GM18517 (cell line): ENCODE measurements at regions not wholly inside any gene's neighbourhood (a gene's known extent, or its start where the extent isn't known, plus 50 kb on each side); places are given as distances from the start of the nearest gene placed in this dataset.
"Not testable (repeated sequence)": the region's sequence is repeated elsewhere in the genome, so short reads cannot be mapped to it uniquely, and the experiment has no call there.

Source experiments
- ATAC-seq: cut with Tn5 transposase; IDR thresholded peaks from one replicate; pipeline ENCODE4 v1.9.1; 2021; ENCODE audit warnings: mild to moderate bottlenecking, moderate library complexity; ENCODE audit not compliant: unreplicated experiment

GRCh38 chr3:66552846-66553245 is 52.0 kb upstream of the LRIG1 start:
- ATAC-seq: no peak

- ATAC-seq: no peak
These were observed 52.8 kb upstream of the LRIG1 start for GRCh38 chr3:66553441-66554113.

GRCh38 chr3:66554178-66554577 is 53.4 kb upstream of the LRIG1 start:
- no peak for ATAC-seq

- ATAC-seq: no peak
These were observed 54.5 kb upstream of the LRIG1 start for GRCh38 chr3:66555214-66555844.

GRCh38 chr3:66557170-66557569 is 56.3 kb upstream of the LRIG1 start:
- no peak for ATAC-seq

- ATAC-seq: not testable (repeated sequence)
These were observed 59.1 kb upstream of the LRIG1 start for GRCh38 chr3:66559924-66560323.

- ATAC-seq: no peak
These were observed 60.5 kb upstream of the LRIG1 start for GRCh38 chr3:66561367-66561766.

GRCh38 chr3:66565301-66565700 is 64.5 kb upstream of the LRIG1 start:
- ATAC-seq: no peak

- no peak for ATAC-seq
These were observed 66.3 kb upstream of the LRIG1 start for GRCh38 chr3:66567077-66567476.

- ATAC-seq: no peak
These were observed 71.4 kb upstream of the LRIG1 start for GRCh38 chr3:66572090-66572675.

- no peak for ATAC-seq
These were observed 72.3 kb upstream of the LRIG1 start for GRCh38 chr3:66572938-66573710.

GRCh38 chr3:66574091-66574490 is 73.3 kb upstream of the LRIG1 start:
- ATAC-seq: no peak

- no peak for ATAC-seq
These were observed 76.8 kb upstream of the LRIG1 start for GRCh38 chr3:66577426-66578203.

GRCh38 chr3:66581256-66581655 is 80.4 kb upstream of the LRIG1 start:
- ATAC-seq: no peak

- peak; percentile 85 for ATAC-seq
These were observed 82.0 kb upstream of the LRIG1 start for GRCh38 chr3:66582721-66583423.

- ATAC-seq: no peak
These were observed 82.7 kb upstream of the LRIG1 start for GRCh38 chr3:66583424-66584040.

GRCh38 chr3:66585520-66586095 is 84.8 kb upstream of the LRIG1 start:
- no peak for ATAC-seq

GRCh38 chr3:66586853-66587252 is 86.0 kb upstream of the LRIG1 start:
- no peak for ATAC-seq

GRCh38 chr3:66588340-66588847 is 87.6 kb upstream of the LRIG1 start:
- no peak for ATAC-seq
